ENCODE measurements at regions not wholly inside any gene's neighbourhood (a gene's known extent, or its start where the extent isn't known, plus 50 kb on each side); places are given as distances from the start of the nearest gene placed in this dataset.

DNA sequence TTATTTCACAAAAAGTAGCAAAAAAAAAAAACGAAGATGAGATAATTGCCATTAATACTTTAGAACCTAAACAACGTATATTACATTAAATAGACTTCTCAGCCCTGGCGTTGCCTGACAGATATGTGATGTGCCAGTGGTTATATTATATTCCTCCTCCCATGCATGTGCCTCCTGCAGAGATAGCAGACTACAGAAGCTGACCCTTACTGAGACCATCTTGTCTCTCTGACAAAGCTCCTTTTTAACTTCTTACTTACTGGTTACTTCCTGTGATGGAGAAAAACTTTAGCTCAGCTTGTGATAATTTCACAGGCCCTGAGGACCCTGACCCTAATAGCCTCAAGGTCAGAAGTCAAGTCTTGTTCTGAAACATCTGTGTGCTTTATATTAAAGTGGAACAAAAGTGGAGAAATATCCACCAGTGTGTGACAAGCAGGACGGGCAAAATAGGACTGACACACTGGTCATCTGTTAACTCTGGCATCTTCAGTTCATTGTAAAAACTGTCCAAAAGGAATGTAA is 80.6 kb upstream of the POU5F2 start:
- H3K27ac ChIP-seq (ENCODE audit: poor library complexity, severe bottlenecking), result no peak overlapping the region
- TF ChIP-seq, protein P1, sequence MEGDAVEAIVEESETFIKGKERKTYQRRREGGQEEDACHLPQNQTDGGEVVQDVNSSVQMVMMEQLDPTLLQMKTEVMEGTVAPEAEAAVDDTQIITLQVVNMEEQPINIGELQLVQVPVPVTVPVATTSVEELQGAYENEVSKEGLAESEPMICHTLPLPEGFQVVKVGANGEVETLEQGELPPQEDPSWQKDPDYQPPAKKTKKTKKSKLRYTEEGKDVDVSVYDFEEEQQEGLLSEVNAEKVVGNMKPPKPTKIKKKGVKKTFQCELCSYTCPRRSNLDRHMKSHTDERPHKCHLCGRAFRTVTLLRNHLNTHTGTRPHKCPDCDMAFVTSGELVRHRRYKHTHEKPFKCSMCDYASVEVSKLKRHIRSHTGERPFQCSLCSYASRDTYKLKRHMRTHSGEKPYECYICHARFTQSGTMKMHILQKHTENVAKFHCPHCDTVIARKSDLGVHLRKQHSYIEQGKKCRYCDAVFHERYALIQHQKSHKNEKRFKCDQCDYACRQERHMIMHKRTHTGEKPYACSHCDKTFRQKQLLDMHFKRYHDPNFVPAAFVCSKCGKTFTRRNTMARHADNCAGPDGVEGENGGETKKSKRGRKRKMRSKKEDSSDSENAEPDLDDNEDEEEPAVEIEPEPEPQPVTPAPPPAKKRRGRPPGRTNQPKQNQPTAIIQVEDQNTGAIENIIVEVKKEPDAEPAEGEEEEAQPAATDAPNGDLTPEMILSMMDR (IDR thresholded peaks at IDR 0.05; ENCODE audit: poor library complexity, severe bottlenecking), result no peak
- H3K9me3 ChIP-seq (ENCODE audit: severe bottlenecking), result no peaks in the 10 kb centered on the region

DNA sequence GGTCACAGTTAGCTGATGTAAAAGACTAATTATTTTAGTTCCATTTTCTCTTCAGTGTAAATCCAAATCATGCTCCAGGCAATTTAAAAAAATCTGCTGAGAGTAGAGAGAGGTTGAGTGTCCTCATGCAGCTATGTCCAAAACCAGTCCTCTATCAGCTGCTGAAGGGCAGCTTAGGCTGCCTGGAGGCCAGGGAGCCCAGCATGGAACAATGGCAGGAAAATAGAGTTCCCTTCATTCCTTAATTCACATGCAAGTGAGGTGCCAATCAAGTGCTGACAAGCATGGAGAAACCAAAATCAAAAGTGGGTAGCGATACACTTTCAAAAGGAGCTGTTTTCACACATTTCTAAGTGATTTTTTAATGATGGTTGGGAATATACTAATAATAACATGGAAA is 78.3 kb upstream of the POU5F2 start:
- ATAC-seq (ENCODE audit: low read depth) (no peak), DNase-seq (ENCODE audit: low spot score) (no peak)
- TF ChIP-seq, protein P1 (IDR thresholded peaks at IDR 0.05; ENCODE audit: poor library complexity, severe bottlenecking), result no peak
- H3K4me3 ChIP-seq (ENCODE audit: severe bottlenecking), result no peak overlapping the region
- no peaks in the 10 kb centered on the region for H3K4me1 ChIP-seq (ENCODE audit: insufficient read depth, poor library complexity, severe bottlenecking)
- no peak overlapping the region for H3K27ac ChIP-seq (ENCODE audit: poor library complexity, severe bottlenecking)
- no peaks in the 10 kb centered on the region for H3K27me3 ChIP-seq (ENCODE audit: insufficient read depth, poor library complexity, severe bottlenecking)
- H3K9me3 ChIP-seq (ENCODE audit: severe bottlenecking), result no peaks in the 10 kb centered on the region
- H3K36me3 ChIP-seq (ENCODE audit: low read depth), result no peaks in the 10 kb centered on the region

More for the DNA sequence above, 80.6 kb upstream of the POU5F2 start:
- ATAC-seq (ENCODE audit: low read depth) (no peak), DNase-seq (ENCODE audit: low spot score) (no peak)
- no peaks in the 10 kb centered on the region for H3K4me1 ChIP-seq (ENCODE audit: insufficient read depth, poor library complexity, severe bottlenecking)
- H3K27me3 ChIP-seq (ENCODE audit: insufficient read depth, poor library complexity, severe bottlenecking), result no peaks in the 10 kb centered on the region
- no peaks in the 10 kb centered on the region for H3K36me3 ChIP-seq (ENCODE audit: low read depth)
- H3K4me3 ChIP-seq (ENCODE audit: severe bottlenecking), result no peak overlapping the region

DNA sequence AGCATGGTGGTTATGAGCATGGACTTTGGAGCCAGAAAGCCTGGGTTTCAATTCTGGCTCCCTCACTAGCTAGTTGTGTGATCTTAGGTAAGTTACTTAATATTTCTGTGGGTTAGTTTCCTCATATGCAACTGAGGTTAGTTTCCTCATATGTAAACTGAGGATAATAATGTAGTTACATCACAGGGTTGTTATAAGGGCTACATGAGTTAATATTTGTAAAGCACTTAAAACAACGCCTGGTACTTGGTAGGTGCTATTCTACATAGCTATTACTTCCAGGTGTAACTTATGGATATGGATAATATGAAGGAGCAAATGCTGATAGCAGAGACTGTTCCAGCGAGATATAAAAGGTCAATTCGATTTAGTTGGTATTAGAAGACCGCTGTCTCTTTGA is 69.4 kb upstream of the POU5F2 start:
- Histone ChIP-seq H3K27me3 (ENCODE audit: insufficient read depth, poor library complexity, severe bottlenecking) (no peaks in the 10 kb centered on the region), H3K36me3 (ENCODE audit: low read depth) (no peaks in the 10 kb centered on the region), H3K4me3 (ENCODE audit: severe bottlenecking) (no peak overlapping the region), H3K9me3 (ENCODE audit: severe bottlenecking) (no peaks in the 10 kb centered on the region), H3K27ac (ENCODE audit: poor library complexity, severe bottlenecking) (no peak overlapping the region), H3K4me1 (ENCODE audit: insufficient read depth, poor library complexity, severe bottlenecking) (no peaks in the 10 kb centered on the region)
- DNase-seq (ENCODE audit: low spot score) (no peak), ATAC-seq (ENCODE audit: low read depth) (no peak)
- TF ChIP-seq, protein P1 (IDR thresholded peaks at IDR 0.05; ENCODE audit: poor library complexity, severe bottlenecking), result no peak

DNA sequence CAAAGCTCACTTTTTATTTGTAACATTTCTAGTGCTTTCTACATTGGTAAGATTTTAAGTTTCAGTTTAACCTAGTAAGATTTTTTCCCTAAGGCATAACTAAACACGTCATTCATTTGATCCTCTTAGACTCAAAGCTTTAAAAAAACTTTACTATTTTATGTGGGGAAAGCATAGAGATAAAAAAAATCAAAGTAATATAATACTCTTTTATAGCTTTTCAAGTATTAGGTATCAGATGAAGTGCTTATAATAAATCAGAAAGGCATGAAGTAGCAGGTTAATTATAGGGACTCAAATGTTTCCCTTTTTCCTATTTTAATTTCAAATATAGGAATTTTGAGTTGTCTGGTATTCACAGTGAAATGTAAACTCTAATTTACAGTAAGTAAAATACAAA is 68.0 kb upstream of the POU5F2 start:
- no peaks in the 10 kb centered on the region for H3K9me3 ChIP-seq (ENCODE audit: severe bottlenecking)
- H3K4me3 ChIP-seq (ENCODE audit: severe bottlenecking), result no peak overlapping the region
- TF ChIP-seq, protein P1 (IDR thresholded peaks at IDR 0.05; ENCODE audit: poor library complexity, severe bottlenecking), result no peak
- no peaks in the 10 kb centered on the region for H3K36me3 ChIP-seq (ENCODE audit: low read depth)
- H3K27me3 ChIP-seq (ENCODE audit: insufficient read depth, poor library complexity, severe bottlenecking), result no peaks in the 10 kb centered on the region
- DNase-seq (ENCODE audit: low spot score) (no peak), ATAC-seq (ENCODE audit: low read depth) (no peak)
- no peak overlapping the region for H3K27ac ChIP-seq (ENCODE audit: poor library complexity, severe bottlenecking)
- H3K4me1 ChIP-seq (ENCODE audit: insufficient read depth, poor library complexity, severe bottlenecking), result no peaks in the 10 kb centered on the region

DNA sequence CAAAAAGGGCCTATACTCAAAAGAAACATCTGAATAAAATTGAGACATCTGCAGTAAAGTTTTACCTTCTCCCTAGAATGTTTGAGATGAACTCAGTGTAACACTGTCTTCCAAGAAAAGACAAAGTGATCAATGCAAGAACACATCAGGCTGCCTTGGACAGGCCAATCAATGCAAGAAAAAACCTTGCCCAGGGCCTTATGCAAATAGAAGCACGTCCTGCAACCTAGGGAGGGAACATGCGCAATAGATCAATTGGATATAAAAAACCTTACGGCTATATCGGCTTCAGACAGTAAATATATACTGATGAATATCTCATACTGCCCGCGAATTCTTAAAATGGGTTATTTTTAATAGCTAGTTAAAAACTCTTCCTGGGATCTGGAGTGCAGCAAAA is 66.4 kb upstream of the POU5F2 start:
- DNase-seq (ENCODE audit: low spot score) (no peak), ATAC-seq (ENCODE audit: low read depth) (no peak)
- Histone ChIP-seq H3K4me1 (ENCODE audit: insufficient read depth, poor library complexity, severe bottlenecking) (no peaks in the 10 kb centered on the region), H3K4me3 (ENCODE audit: severe bottlenecking) (no peak overlapping the region), H3K9me3 (ENCODE audit: severe bottlenecking) (no peaks in the 10 kb centered on the region), H3K36me3 (ENCODE audit: low read depth) (no peaks in the 10 kb centered on the region), H3K27ac (ENCODE audit: poor library complexity, severe bottlenecking) (no peak overlapping the region), H3K27me3 (ENCODE audit: insufficient read depth, poor library complexity, severe bottlenecking) (no peaks in the 10 kb centered on the region)
- TF ChIP-seq, protein P1 (IDR thresholded peaks at IDR 0.05; ENCODE audit: poor library complexity, severe bottlenecking), result no peak

Measured in RWPE2 (cell line).